ENCODE measurements at regions not wholly inside any gene's neighbourhood (a gene's known extent, or its start where the extent isn't known, plus 50 kb on each side); places are given as distances from the start of the nearest gene placed in this dataset.
A peak's percentile ranks its signal among the peaks of the same experiment; 100 is the strongest.

- no peak for DNase-seq (ENCODE audit: low read depth)
- H3K4me3 ChIP-seq (ENCODE audit: low read depth, low read length): no peak overlapping the region
- no peak for TF ChIP-seq CTCF (IDR thresholded peaks at IDR 0.05; ENCODE audit: insufficient read depth, low read depth, low read length)
Measured at GRCh38 chr2:238711346-238711745, 136.5 kb upstream of the TWIST2 start.

- no peak for DNase-seq (ENCODE audit: low read depth)
- no peak for TF ChIP-seq CTCF (IDR thresholded peaks at IDR 0.05; ENCODE audit: insufficient read depth, low read depth, low read length)
- no peak overlapping the region for H3K4me3 ChIP-seq (ENCODE audit: low read depth, low read length)
Measured at GRCh38 chr2:238712011-238712410, 135.9 kb upstream of the TWIST2 start.

- TF ChIP-seq CTCF (IDR thresholded peaks at IDR 0.05; ENCODE audit: insufficient read depth, low read depth, low read length): no peak
- no peak for DNase-seq (ENCODE audit: low read depth)
- H3K4me3 ChIP-seq (ENCODE audit: low read depth, low read length): no peak overlapping the region
Measured at GRCh38 chr2:238713198-238713826, 134.6 kb upstream of the TWIST2 start.

- no peak for TF ChIP-seq CTCF (IDR thresholded peaks at IDR 0.05; ENCODE audit: insufficient read depth, low read depth, low read length)
- DNase-seq (ENCODE audit: low read depth): peak; percentile 48
Measured at GRCh38 chr2:238714038-238714528, 133.8 kb upstream of the TWIST2 start.

GRCh38 chr2:238716171-238716570, 131.7 kb upstream of the TWIST2 start:
- H3K4me3 ChIP-seq (ENCODE audit: low read depth, low read length): no peak overlapping the region
- no peak for TF ChIP-seq CTCF (IDR thresholded peaks at IDR 0.05; ENCODE audit: insufficient read depth, low read depth, low read length)
- DNase-seq (ENCODE audit: low read depth): no peak

More at GRCh38 chr2:238714038-238714528, 133.8 kb upstream of the TWIST2 start:
- H3K4me3 ChIP-seq (ENCODE audit: low read depth, low read length): no peak overlapping the region

GRCh38 chr2:238716585-238716984, 131.3 kb upstream of the TWIST2 start:
- DNase-seq (ENCODE audit: low read depth): no peak
- TF ChIP-seq CTCF (IDR thresholded peaks at IDR 0.05; ENCODE audit: insufficient read depth, low read depth, low read length): no peak
- no peak overlapping the region for H3K4me3 ChIP-seq (ENCODE audit: low read depth, low read length)

GRCh38 chr2:238717084-238717483, 130.8 kb upstream of the TWIST2 start:
- no peak for DNase-seq (ENCODE audit: low read depth)
- no peak overlapping the region for H3K4me3 ChIP-seq (ENCODE audit: low read depth, low read length)
- no peak for TF ChIP-seq CTCF (IDR thresholded peaks at IDR 0.05; ENCODE audit: insufficient read depth, low read depth, low read length)

Data from fibroblast of villous mesenchyme (primary cell).